CD4-positive, alpha-beta T cell treated with Interleukin-17A for 4 hours (primary cell): ENCODE measurements at regions not wholly inside any gene's neighbourhood (a gene's known extent, or its start where the extent isn't known, plus 50 kb on each side); places are given as distances from the start of the nearest gene placed in this dataset.
"Not testable (repeated sequence)": the region's sequence is repeated elsewhere in the genome, so short reads cannot be mapped to it uniquely, and the experiment has no call there.

Experiments used
- DNase-seq: peaks from one replicate; pipeline ENCODE4 v3.0.0-alpha.2; 2020; ENCODE audit warnings: mixed read lengths

- no peak for DNase-seq
These were observed 121.2 kb downstream of the GASK1B start for GRCh38 chr4:158051401-158052235.

DNA sequence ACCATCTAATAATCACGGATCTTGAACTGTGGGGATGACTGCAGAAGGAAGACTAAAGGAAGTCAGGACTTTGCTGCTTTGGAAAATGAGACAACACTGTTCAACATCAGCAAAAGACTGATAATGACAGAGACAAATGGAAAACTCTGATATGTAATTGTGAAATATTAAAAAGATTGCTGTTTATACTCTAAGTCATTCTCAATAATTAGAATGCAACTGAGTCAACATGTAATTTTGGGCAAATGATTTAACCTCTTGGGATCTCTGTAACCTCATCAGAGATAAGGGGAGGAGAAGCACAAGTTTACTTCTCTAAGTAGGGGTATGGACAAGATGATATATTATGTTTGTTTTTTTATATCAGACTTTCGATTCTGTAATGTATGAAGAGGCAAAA is 121.9 kb downstream of the GASK1B start:
- no peak for DNase-seq

- DNase-seq: no peak
These were observed 126.5 kb downstream of the GASK1B start for GRCh38 chr4:158046345-158046744.

DNA sequence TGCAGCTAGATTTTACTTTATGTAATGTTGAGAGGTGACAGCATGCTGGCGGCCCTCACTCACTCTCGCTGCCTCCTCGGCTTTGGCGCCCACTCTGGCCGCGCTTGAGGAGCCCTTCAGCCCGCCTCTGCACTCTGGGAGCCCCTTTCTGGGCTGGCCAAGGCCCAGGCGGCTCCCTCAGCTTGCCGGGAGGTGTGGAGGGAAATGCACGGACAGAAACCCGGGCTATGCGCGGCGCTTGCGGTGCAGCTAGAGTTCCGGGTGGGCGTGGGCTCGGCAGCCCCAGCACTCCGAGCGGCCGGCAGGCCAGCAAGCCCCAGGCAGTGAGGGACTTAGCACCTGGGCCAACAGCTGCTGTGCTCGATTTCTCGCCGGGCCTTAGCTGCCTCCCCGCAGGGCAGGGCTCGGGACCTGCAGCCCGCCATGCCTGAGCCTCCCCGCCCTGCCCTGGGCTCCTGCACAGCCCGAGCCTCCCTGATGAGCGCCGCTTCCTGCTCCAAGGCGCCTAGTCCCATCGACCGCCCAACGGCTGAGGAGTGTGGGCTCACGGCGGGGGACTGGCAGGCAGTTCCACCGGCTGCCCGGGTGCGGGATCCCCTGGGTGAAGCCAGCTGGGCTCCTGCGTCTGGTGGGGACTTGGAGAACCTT is 128.7 kb downstream of the GASK1B start:
- DNase-seq: no peak

DNA sequence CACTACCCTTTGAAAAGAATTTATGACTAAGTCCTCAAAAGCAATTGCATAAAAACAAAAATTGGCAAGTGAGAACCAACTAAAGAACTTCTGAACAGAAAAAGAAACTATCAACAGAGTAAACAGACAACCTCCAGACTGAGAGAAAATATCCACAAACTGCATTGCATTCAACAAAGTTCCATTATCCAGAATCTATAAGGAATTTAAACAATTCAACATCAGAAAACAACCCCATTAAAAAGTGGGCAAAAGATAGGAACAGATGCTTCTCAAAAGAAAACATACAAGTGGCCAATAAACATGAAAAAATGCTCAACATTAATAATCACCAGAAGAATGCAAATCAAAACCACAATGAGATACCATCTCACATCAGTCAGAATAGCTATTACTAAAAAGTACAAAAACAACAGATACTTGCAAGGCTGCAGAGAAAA is 130.2 kb downstream of the GASK1B start:
- no peak for DNase-seq

GRCh38 chr4:158038718-158039117 is 134.1 kb downstream of the GASK1B start:
- DNase-seq: no peak

- no peak for DNase-seq
These were observed 135.8 kb downstream of the GASK1B start for GRCh38 chr4:158036998-158037397.

DNA sequence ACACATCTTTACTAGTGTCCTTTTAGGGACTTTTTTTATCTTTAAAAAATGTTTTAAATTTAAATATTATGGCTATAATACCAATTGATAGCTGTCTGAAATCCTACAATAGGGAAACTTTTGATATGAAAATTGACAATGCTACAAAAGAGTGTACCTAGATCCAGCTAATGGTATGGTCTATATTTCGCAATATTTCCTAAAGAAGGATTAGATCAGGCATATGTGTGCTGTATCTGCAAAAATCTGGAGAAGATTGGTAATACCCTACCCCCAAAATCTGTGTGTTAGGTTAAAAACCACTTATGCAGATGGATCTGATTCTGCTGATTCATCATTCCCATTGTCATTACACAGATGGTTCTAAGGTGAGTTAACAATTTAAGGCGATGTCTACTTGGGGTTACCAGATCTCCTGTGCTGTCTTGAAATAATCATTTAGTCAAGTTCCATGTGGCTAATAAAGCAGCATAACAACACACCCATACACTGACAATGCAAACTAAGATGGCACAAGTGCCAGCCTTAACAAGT is 137.1 kb downstream of the GASK1B start:
- no peak for DNase-seq

DNA sequence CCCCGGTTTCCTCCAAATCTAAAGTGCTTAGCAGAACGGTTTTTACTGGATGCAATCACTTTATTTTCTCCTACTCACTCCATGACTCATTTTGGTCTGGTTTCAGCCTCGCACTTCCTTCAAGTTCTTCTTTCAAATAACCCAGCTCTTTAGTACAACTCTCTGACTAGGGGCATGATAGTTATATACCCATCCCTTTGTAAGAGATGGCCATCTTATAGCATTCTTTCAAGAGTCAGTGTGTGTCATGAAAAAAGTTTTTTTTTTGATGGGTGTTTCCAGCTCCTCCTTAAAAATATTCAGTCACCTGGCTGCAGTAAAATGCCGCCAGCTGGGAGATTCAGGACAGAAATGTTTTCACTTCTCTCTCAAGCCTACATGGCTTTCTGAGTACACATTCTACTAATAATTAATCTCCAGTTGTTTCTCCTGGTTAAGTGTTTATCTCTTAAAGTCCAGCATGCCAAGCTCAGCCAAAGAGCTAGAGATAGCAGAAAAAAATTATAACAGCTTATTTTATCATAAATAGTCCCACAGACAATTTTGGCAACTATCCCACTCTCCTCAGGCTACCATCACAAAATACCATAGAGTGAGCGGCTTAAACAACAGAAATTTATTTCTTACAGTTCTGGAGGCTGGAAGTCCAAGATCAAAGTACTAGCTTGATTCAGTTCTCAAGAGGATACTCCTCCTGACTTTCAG is 139.3 kb downstream of the GASK1B start:
- no peak for DNase-seq

DNA sequence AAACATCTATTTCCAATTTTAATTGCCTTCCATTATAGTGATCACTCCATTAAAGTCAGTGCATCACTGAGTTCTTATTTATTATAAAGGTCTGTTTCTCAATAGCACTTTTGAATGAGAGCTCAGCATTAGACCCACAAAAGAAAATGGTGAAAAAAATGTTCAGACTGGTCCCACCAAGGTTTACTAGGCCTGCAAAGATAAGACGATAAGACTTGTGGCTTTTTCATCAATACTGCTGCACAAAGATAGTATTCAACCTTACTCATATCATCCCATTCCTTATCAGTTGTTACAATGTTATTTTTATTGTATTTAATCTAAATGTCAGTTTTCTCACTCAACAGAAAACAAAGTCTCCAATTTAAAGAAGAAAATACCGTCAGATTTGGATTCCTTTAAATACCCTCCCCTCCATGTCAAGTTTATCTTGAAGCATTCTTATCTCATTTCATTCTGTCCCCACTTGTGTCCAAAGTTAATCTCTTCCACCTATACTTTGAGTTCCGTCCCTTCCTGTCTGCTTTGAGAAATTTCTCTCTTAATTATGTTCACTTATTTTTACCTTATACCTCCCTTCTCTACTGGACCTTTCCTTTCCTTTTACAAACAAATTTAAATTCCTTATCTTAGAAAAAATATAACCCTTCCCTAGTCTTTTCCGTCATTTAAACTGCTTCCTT is 140.0 kb downstream of the GASK1B start:
- no peak for DNase-seq

DNA sequence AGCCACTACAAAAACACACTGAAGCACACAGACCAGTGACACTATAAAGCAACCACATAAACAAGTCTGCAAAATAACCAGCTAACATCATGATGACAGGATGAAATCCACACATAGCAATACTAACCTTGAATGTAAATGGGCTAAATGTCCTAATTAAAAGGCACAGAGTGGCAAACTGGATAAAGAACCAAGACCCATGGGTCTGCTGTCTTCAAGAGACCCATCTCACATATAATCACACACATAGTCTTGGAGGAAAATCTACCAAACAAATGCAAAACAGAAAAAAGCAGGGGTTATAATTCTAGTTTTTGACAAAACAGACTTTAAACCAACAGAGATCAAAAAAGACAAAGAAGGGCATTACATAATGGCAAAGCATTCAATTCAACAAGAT is 144.4 kb downstream of the GASK1B start:
- DNase-seq: not testable (repeated sequence)

DNA sequence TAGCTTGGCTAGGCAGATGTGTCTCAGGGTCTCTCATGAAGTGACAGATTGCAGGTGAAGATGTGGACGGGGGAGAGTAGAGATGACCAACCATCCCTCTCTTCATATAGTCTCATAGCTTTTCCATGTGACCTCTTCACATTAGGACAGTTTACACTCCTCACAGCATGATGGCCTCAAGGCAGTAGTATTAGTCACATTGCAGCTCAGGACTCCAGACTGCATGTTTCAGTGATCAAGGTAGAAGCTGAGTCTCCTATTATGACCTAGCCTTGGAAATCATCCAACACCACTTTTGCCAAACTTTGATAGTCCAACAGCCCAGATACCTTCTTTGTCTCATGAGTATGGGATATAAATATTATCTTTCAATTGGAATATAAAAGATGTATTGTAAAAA is 147.7 kb downstream of the GASK1B start:
- no peak for DNase-seq

- DNase-seq: no peak
These were observed 152.0 kb downstream of the GASK1B start for GRCh38 chr4:158020734-158021346.

DNA sequence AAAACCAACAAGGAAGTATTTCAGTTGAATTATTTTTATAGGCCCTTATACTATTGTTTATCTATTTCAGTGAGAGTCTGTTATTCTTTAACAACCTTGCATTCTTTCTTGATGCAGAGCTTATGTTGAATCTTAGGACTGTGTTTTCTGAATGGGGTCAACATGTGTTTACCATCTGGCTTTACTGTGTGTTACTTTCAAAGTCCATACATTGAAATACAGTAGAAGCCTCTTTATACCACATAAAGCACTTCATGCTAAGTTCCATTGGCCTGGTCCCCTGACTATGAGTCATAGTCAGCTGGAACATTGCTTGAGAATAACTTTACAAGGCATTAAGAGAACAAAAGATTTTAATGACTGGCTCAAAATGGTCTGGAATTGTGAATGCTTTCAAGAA is 152.6 kb downstream of the GASK1B start:
- no peak for DNase-seq

DNA sequence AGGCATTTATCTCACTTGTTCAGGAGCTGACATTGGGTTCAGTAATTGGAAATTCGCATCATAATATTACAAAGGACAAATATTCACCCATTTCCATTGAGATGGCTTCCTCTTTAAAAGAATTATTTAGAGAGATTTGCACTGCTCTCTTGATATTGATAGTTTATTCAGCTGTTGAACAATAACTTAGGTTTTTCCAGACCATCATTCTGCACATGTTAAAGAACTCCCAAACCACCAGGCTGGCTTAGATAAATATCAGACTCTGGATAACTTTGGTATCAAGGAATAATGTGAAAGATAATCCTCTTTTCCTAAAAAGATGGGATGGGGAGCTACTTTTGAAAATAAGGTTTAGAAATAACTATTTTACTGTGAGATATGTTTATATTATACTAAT is 154.0 kb downstream of the GASK1B start:
- DNase-seq: no peak

GRCh38 chr4:158018221-158018830 is 154.5 kb downstream of the GASK1B start:
- DNase-seq: no peak

DNA sequence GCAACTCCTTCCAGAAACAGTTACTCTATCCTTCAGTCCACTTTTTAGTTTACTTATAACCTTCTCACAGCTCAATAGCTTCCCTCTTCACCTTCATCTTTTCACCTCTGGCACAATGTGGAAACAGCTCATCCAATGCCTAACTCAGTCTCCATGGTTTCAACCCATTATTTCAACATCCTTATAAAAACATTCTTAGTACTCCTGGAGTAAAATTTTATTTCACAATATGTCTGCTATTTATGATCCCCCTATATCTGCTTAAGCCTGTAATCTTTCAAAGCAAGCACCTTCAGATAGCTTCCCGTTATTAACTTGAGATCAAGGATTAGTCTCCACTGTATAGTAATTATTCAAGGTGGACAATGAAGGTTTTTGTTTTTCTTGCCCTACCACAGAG is 156.3 kb downstream of the GASK1B start:
- DNase-seq: no peak

DNA sequence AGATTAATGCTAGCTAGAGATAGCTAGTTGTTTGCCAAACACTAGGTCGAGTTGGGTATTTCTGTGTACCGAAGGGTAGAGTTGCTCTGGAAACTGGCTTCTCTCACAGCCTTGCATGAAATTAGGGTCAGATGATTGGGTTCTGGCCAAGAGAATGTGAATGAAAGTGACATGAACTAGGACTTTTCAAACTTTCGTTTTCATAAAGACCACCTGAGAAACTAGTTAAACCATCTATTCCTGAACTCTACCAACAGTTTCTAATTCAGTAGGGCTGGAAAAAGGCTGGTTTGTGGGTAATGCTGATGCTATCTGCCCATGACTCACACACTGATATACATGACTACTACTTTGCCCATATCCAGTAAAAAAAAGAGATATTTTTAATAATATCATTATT is 157.6 kb downstream of the GASK1B start:
- no peak for DNase-seq

DNA sequence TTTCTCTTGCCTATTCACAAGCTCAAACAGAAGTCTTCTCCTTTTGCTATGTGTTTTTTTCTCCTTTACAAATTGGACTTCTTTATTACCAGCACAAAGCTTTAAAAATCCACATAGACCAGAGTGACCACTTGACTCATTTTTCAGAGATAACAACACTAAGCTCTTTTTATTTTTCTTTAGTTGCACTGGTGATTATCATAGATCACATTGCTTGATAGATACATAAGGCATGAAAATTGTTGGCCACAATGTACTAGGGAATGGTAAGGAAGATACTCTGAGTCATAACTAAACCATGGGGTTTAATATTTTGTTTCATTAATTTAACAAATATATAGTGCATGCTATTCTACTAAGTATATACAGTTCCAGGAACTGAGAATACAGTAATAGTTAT is 159.0 kb downstream of the GASK1B start:
- no peak for DNase-seq

DNA sequence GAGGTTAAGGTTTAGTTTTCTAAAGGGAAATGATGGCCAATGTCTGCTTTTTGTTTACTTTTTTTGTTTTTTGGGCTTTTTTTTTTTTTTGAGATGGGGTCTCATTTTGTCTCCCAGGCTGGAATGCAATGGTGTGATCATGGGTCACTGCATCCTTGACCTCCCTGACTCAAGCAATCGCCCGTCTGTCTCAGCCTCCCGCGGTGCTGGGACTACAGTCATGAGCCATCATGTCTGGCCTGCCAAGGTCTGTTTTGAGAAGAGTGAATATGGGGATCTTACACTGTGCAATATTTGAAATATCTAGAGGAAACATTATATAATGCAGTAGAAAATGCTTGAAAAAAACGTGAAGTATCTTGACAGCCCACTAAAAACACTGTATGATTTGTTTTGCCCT is 162.5 kb downstream of the GASK1B start:
- DNase-seq: no peak

GRCh38 chr4:158008551-158009218 is 164.1 kb downstream of the GASK1B start:
- no peak for DNase-seq

- DNase-seq: no peak
These were observed 165.3 kb downstream of the GASK1B start for GRCh38 chr4:158007566-158007965.
